Neural cell (in vitro differentiated cells): ENCODE measurements at regions not wholly inside any gene's neighbourhood (a gene's known extent, or its start where the extent isn't known, plus 50 kb on each side); places are given as distances from the start of the nearest gene placed in this dataset.

ENCODE experiments used
- H2AFZ ChIP-seq: fragments of 200-600, 300-800 bp; sonication (generic), shearing (Covaris generic); 2 replicates; pipeline ENCODE4 v1.6.0; 2014; ENCODE audit warnings: low read depth, mild to moderate bottlenecking, antibody characterized with exemption, low read length, moderate library complexity
- H3F3A ChIP-seq: fragments of 200-600 bp; shearing (Covaris generic); 2 replicates; pipeline ENCODE4 v1.6.1; 2016; ENCODE audit warnings: mild to moderate bottlenecking, moderate library complexity, mixed read lengths, antibody characterized with exemption, low read length; ENCODE audit not compliant: insufficient read depth, poor library complexity, severe bottlenecking
- H3K27ac ChIP-seq: fragments of 200-600, 300-800 bp; sonication (generic), shearing (Covaris generic); 2 replicates; pipeline ENCODE4 v1.5.1; 2014; ENCODE audit warnings: mild to moderate bottlenecking, low read length, moderate library complexity
- H3K27me3 ChIP-seq: fragments of 300-800, 200-600 bp; sonication (generic), shearing (Covaris generic); 2 replicates; pipeline ENCODE4 v1.6.0; 2014; ENCODE audit warnings: mild to moderate bottlenecking, low read depth, low read length, moderate library complexity; ENCODE audit not compliant: insufficient read depth
- H3K36me3 ChIP-seq: fragments of 300-800, 200-600 bp; sonication (generic), shearing (Covaris generic); 2 replicates; pipeline ENCODE4 v1.5.1; 2014; ENCODE audit warnings: mild to moderate bottlenecking, antibody characterized with exemption, low read length, moderate library complexity; ENCODE audit not compliant: insufficient read depth
- H3K4me2 ChIP-seq: fragments of 300-800, 200-600 bp; sonication (generic), shearing (Covaris generic); 2 replicates; pipeline ENCODE4 v1.6.0; 2014; ENCODE audit warnings: mild to moderate bottlenecking, low read length
- H3K4me3 ChIP-seq: fragments of 300-800, 200-600 bp; sonication (generic), shearing (Covaris generic); 2 replicates; pipeline ENCODE4 v1.5.1; 2014; ENCODE audit warnings: mild to moderate bottlenecking, low read length, moderate library complexity
- H3K79me2 ChIP-seq: fragments of 200-600 bp; shearing (Covaris generic); replicated peaks from 2 replicates; pipeline ENCODE4 v1.6.0; 2014; ENCODE audit warnings: mild to moderate bottlenecking, low read length, moderate library complexity; ENCODE audit not compliant: insufficient read depth
- H3K9ac ChIP-seq: fragments of 300-800, 200-600 bp; sonication (generic), shearing (Covaris generic); 2 replicates; pipeline ENCODE4 v1.6.1; 2016; ENCODE audit warnings: mild to moderate bottlenecking, low read length, mixed read lengths
- H3K9me2 ChIP-seq: fragments of 200-600 bp; shearing (Covaris generic); 2 replicates; pipeline ENCODE4 v1.6.1; 2016; ENCODE audit warnings: mild to moderate bottlenecking, low read length, mixed read lengths; ENCODE audit not compliant: insufficient read depth
- H3K9me3 ChIP-seq: fragments of 200-600, 300-800 bp; sonication (generic), shearing (Covaris generic); 2 replicates; pipeline ENCODE4 v1.6.1; 2016; ENCODE audit warnings: mild to moderate bottlenecking, mixed run types, low read length, moderate library complexity, mixed read lengths
- H4K20me1 ChIP-seq: fragments of 200-600 bp; shearing (Covaris generic); 2 replicates; pipeline ENCODE4 v1.6.1; 2016; ENCODE audit warnings: mild to moderate bottlenecking, mixed run types; ENCODE audit not compliant: insufficient read depth
- CTCF ChIP-seq: fragments of 450-650 bp; IDR thresholded peaks from 2 replicates; pipeline ENCODE4 v1.5.1; 2014; ENCODE audit warnings: antibody characterized with exemption, mild to moderate bottlenecking, moderate library complexity; ENCODE audit not compliant: poor library complexity, severe bottlenecking
- EP300 ChIP-seq: fragments of 450-650 bp; conservative IDR thresholded peaks from 2 replicates; pipeline ENCODE4 v1.6.1; 2014; ENCODE audit warnings: antibody characterized with exemption, mild to moderate bottlenecking, moderate library complexity; ENCODE audit not compliant: poor library complexity, severe bottlenecking
- EZH2 ChIP-seq: fragments of 200-600, 300-800 bp; shearing (Covaris generic), sonication (generic); IDR thresholded peaks from 2 replicates; pipeline ENCODE4 v1.6.1; 2014; ENCODE audit warnings: antibody characterized with exemption, low read length, borderline replicate concordance, mild to moderate bottlenecking; ENCODE audit not compliant: insufficient read depth, poor library complexity, severe bottlenecking
- MXI1 ChIP-seq: fragments of 450-650 bp; conservative IDR thresholded peaks from 2 replicates; pipeline ENCODE4 v1.6.1; 2014; ENCODE audit warnings: antibody characterized with exemption, mild to moderate bottlenecking; ENCODE audit not compliant: poor library complexity, severe bottlenecking
- POLR2AphosphoS5 ChIP-seq: IDR thresholded peaks from 2 replicates; pipeline ENCODE4 v1.6.1; 2012
- RAD21 ChIP-seq: fragments of 450-650 bp; conservative IDR thresholded peaks from 2 replicates; pipeline ENCODE4 v1.6.1; 2014; ENCODE audit warnings: antibody characterized with exemption, mild to moderate bottlenecking, moderate library complexity
- REST ChIP-seq: IDR thresholded peaks from 2 replicates; pipeline ENCODE4 v1.6.1; 2012; ENCODE audit warnings: borderline replicate concordance
- SMC3 ChIP-seq: fragments of 450-650 bp; conservative IDR thresholded peaks from 2 replicates; pipeline ENCODE4 v1.6.1; 2014; ENCODE audit warnings: antibody characterized with exemption, mild to moderate bottlenecking, moderate library complexity; ENCODE audit not compliant: poor library complexity
- TAF1 ChIP-seq: IDR thresholded peaks from 2 replicates; pipeline ENCODE4 v1.6.1; 2012; ENCODE audit warnings: low read depth

- no peaks in the 10 kb centered on the region for H4K20me1 ChIP-seq
- H3K9me3 ChIP-seq = no peaks in the 10 kb centered on the region
- no peaks in the 10 kb centered on the region for H3F3A ChIP-seq
- no peak overlapping the region for H3K4me3 ChIP-seq
- H2AFZ ChIP-seq = no peak overlapping the region
- H3K36me3 ChIP-seq = no peaks in the 10 kb centered on the region
- H3K9me2 ChIP-seq = no peaks in the 10 kb centered on the region
- H3K4me2 ChIP-seq = no peak overlapping the region
- no peak overlapping the region for H3K27ac ChIP-seq
- TF ChIP-seq SMC3 (no peak), EP300 (no peak), RAD21 (no peak), TAF1 (no peak), REST (no peak), MXI1 (no peak), EZH2 (no peak), POLR2AphosphoS5 (no peak), CTCF (no peak)
- no peaks in the 10 kb centered on the region for H3K27me3 ChIP-seq
- H3K79me2 ChIP-seq = no peaks in the 10 kb centered on the region
- no peak overlapping the region for H3K9ac ChIP-seq
These were observed 94.0 kb upstream of the WNT4 start for GRCh38 chr1:22236900-22237299.

GRCh38 chr1:22237433-22238093 is 94.7 kb upstream of the WNT4 start:
- no peak overlapping the region for H2AFZ ChIP-seq
- H3K9me2 ChIP-seq = no peaks in the 10 kb centered on the region
- TF ChIP-seq MXI1 (no peak), EZH2 (no peak), REST (no peak), POLR2AphosphoS5 (no peak), SMC3 (no peak), TAF1 (no peak), RAD21 (no peak), CTCF (no peak), EP300 (no peak)
- no peak overlapping the region for H3K4me3 ChIP-seq
- no peaks in the 10 kb centered on the region for H3K79me2 ChIP-seq
- H3K4me2 ChIP-seq = no peak overlapping the region
- no peaks in the 10 kb centered on the region for H4K20me1 ChIP-seq
- no peaks in the 10 kb centered on the region for H3F3A ChIP-seq
- H3K36me3 ChIP-seq = no peaks in the 10 kb centered on the region
- no peaks in the 10 kb centered on the region for H3K9me3 ChIP-seq
- no peak overlapping the region for H3K27ac ChIP-seq
- no peaks in the 10 kb centered on the region for H3K27me3 ChIP-seq
- no peak overlapping the region for H3K9ac ChIP-seq
